ENCODE measurements at regions not wholly inside any gene's neighbourhood (a gene's known extent, or its start where the extent isn't known, plus 50 kb on each side); places are given as distances from the start of the nearest gene placed in this dataset.
"Not testable (repeated sequence)": the region's sequence is repeated elsewhere in the genome, so short reads cannot be mapped to it uniquely, and the experiment has no call there.

DNA sequence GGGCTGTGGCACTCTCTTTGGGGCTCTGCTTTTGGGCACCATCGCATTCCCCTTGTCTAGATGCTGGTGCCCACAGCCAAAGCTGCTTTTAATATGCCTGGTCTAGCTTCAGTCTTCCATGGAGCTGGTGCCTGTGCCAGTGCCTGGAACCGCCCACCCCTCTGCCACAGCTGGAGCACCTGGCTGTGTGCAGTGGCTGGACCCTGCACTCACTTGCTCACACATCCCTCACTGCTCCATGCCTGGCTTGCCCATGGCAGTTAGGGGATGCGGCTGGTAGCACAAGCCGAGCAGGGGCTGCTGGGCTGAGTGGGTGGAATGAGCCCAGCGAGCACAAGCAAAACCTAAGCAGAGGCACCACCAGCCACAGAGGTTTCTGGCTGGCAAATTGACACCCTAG is 1145.9 kb upstream of the LRRTM3 start:
- no peak for TF ChIP-seq CTCF (IDR thresholded peaks at IDR 0.05; ENCODE audit: low read depth, low read length, missing control alignments)

GRCh38 chr10:65786279-65786678 is 1139.6 kb upstream of the LRRTM3 start:
- no peaks in the 10 kb centered on the region for H3K27me3 ChIP-seq (replicated peaks)
- no peaks in the 10 kb centered on the region for H3K36me3 ChIP-seq (replicated peaks)
- in situ Hi-C loops (cut with HindIII; ENCODE audit: low pct_ligation_motif_present, low sequenced_read_pairs) = no loop called here
- no peak for DNase-seq
- H3K27ac ChIP-seq = no peak overlapping the region
- TF ChIP-seq CTCF (IDR thresholded peaks at IDR 0.05; ENCODE audit: low read depth, low read length, missing control alignments) = no peak
- no peak overlapping the region for H3K4me3 ChIP-seq (ENCODE audit: low read depth, low read length)

More for the DNA sequence above, 1145.9 kb upstream of the LRRTM3 start:
- Histone ChIP-seq H3K27ac (no peak overlapping the region), H3K4me3 (ENCODE audit: low read depth, low read length) (no peak overlapping the region), H3K27me3 (replicated peaks) (no peaks in the 10 kb centered on the region), H3K36me3 (replicated peaks) (no peaks in the 10 kb centered on the region)
- in situ Hi-C loops (cut with HindIII; ENCODE audit: low pct_ligation_motif_present, low sequenced_read_pairs) = no loop called here
- no peak for DNase-seq

- in situ Hi-C loops (cut with HindIII; ENCODE audit: low pct_ligation_motif_present, low sequenced_read_pairs) = no loop called here
- Histone ChIP-seq H3K27ac (no peak overlapping the region), H3K27me3 (replicated peaks) (no peaks in the 10 kb centered on the region), H3K36me3 (replicated peaks) (no peaks in the 10 kb centered on the region), H3K4me3 (ENCODE audit: low read depth, low read length) (no peak overlapping the region)
- no peak for TF ChIP-seq CTCF (IDR thresholded peaks at IDR 0.05; ENCODE audit: low read depth, low read length, missing control alignments)
- DNase-seq = no peak
These were observed 1138.3 kb upstream of the LRRTM3 start for GRCh38 chr10:65787571-65787970.

- TF ChIP-seq CTCF (IDR thresholded peaks at IDR 0.05; ENCODE audit: low read depth, low read length, missing control alignments) = no peak
- Histone ChIP-seq H3K4me3 (ENCODE audit: low read depth, low read length) (no peak overlapping the region), H3K36me3 (replicated peaks) (no peaks in the 10 kb centered on the region), H3K27ac (no peak overlapping the region), H3K27me3 (replicated peaks) (no peaks in the 10 kb centered on the region)
- in situ Hi-C loops (cut with HindIII; ENCODE audit: low pct_ligation_motif_present, low sequenced_read_pairs) = no loop called here
- DNase-seq = no peak
These were observed 1137.6 kb upstream of the LRRTM3 start for GRCh38 chr10:65788271-65788670.

DNA sequence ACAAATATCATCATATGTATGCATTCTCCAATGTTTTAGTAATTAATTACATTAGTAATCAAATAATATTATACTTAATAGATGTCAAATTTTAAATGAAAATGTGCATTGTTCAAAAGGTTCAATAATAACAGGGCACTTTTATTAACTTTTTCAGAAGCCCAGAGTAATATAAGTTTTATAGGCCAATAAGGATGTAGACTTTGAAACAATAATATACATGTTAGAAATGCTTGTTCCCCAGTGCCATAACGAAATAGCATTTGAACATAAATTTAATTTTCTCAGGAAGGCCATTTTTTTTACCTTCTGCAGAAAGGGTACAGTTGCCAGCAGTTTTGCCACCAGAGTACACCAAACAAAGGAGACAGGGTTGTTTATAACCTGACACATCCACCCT is 1133.9 kb upstream of the LRRTM3 start:
- no peak for TF ChIP-seq CTCF (IDR thresholded peaks at IDR 0.05; ENCODE audit: low read depth, low read length, missing control alignments)
- Histone ChIP-seq H3K27me3 (replicated peaks) (no peaks in the 10 kb centered on the region), H3K36me3 (replicated peaks) (no peaks in the 10 kb centered on the region), H3K4me3 (ENCODE audit: low read depth, low read length) (no peak overlapping the region), H3K27ac (no peak overlapping the region)
- DNase-seq = no peak
- in situ Hi-C loops (cut with HindIII; ENCODE audit: low pct_ligation_motif_present, low sequenced_read_pairs) = no loop called here

DNA sequence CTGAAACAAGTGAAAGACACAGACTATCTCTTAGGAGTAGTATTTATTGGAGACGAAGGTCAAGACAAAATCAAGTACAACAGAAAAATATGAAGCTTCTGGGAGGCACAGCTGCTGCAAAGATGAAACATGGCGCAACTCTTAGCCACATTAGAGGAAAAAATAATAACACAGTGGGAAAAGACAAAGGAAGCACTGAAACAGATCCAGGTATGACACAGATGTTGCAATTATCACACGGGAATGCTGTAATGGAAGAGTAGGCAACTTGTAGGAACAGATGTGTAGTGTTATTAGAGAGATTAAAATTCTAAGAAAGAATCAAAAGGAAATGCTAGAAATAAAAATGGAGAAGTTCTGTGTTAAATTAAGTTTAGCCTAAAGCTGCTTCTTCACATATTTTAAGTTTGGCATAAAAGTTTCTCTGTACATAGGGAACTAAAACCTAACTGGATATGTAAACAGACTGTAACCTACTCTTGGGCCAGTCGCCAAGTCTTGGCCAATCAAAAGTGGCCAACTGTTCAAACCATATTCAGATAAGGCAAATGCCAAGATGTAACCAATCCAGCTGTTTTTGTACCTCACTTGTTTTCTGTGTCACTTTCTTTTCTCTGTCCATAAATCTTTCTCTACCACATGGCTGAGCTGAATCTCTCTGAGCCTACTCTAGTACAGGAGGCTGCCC is 1132.0 kb upstream of the LRRTM3 start:
- H3K4me3 ChIP-seq (ENCODE audit: low read depth, low read length) = no peak overlapping the region
- H3K36me3 ChIP-seq (replicated peaks) = no peaks in the 10 kb centered on the region
- no peaks in the 10 kb centered on the region for H3K27me3 ChIP-seq (replicated peaks)
- no peak for DNase-seq
- no peak overlapping the region for H3K27ac ChIP-seq
- in situ Hi-C loops (cut with HindIII; ENCODE audit: low pct_ligation_motif_present, low sequenced_read_pairs) = no loop called here
- no peak for TF ChIP-seq CTCF (IDR thresholded peaks at IDR 0.05; ENCODE audit: low read depth, low read length, missing control alignments)

- H3K36me3 ChIP-seq (replicated peaks); H3K27ac ChIP-seq; in situ Hi-C loops (cut with HindIII; ENCODE audit: low pct_ligation_motif_present, low sequenced_read_pairs); H3K4me3 ChIP-seq (ENCODE audit: low read depth, low read length); DNase-seq; H3K27me3 ChIP-seq (replicated peaks): not testable (repeated sequence)
These were observed 1131.0 kb upstream of the LRRTM3 start for GRCh38 chr10:65794861-65795260.
